ENCODE measurements at regions not wholly inside any gene's neighbourhood (a gene's known extent, or its start where the extent isn't known, plus 50 kb on each side); places are given as distances from the start of the nearest gene placed in this dataset.
A peak's percentile ranks its signal among the peaks of the same experiment; 100 is the strongest.

GRCh38 chr14:62369919-62370560 lies 607.8 kb downstream of the SNAPC1 start:
- DNase-seq (ENCODE audit: low spot score) (no peak), FAIRE-seq (peak; percentile 42)

GRCh38 chr14:62373944-62374343 lies 611.7 kb downstream of the SNAPC1 start:
- DNase-seq (ENCODE audit: low spot score) (no peak), FAIRE-seq (no peak)

GRCh38 chr14:62378057-62378456 lies 615.8 kb downstream of the SNAPC1 start:
- FAIRE-seq: no peak
- no peak for DNase-seq (ENCODE audit: low spot score)

DNA sequence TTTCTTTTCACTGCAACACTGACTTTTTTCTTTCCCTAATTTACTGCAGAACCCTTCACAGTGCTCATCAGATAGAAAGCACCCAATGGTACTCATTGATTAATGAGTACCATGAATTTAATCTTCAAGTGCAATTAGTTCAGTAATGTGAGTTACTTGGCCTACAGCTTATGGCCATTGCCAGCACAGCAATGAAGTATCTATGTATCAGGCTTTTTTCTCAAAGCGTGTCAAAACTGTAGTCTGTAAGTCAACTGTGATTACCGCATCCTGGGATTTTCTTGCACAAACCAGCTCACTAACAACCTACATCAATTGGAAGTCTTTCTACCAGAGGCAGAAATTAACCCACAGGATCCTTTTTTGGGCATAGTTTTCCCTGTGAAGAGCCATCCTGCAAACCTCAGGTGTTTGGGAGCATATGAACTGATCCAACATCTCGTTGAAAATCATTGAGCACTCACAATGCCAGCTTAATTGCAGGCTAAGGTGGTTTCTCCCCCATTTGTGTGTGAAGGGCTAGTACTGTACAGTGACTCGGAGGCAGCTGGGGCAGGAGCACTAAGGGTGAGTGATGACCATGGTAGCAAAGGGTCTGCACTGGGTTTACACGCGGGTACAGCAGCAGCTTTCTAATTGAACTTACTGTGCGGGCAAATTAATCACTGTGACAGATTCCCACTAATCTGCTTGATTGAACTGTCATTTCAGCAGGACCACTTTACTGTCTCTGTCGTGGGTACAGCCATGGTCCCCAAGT lies 619.3 kb downstream of the SNAPC1 start:
- FAIRE-seq (no peak), DNase-seq (ENCODE audit: low spot score) (no peak)

DNA sequence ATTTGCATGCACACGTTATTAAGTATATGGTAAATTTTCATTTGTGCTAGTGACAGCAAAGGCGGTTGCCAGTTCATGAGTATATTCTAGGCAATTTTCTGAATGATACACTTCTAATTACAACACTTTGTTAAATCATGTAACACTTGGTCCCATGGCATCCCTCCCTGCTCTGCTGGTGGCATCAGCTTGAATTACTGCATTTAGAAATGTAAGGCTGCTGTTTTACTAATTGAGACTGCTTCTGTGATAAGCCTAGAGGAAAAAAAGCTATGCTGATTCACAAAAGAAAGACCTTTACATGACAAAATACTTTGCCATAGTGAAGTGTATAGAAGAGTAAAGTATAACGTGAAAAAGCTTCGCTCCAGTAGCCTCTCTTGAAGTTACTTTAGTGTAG lies 636.1 kb downstream of the KCNH5 start:
- FAIRE-seq (peak; percentile 77), DNase-seq (ENCODE audit: low spot score) (no peak)

- FAIRE-seq (peak; percentile 40), DNase-seq (ENCODE audit: low spot score) (no peak)
Measured at GRCh38 chr14:62409626-62410300, 635.5 kb downstream of the KCNH5 start.

DNA sequence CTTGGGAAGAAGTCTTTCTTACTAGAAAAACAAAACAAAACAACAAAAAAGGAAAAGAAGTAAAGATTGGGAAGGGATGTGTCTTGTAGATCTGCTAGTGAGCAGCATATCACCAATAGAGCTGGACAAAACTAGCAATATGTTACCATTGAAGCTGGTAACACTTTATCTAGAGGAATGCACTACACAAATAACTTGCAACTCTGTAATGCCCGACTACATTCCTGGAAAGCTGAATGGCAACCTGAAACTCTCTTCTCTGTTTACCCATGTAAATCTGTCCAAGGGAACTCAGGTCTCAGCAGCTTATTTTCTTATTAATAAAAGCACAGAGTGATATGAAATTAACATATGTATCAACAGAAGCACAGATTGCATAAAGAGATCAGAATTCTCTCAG lies 624.4 kb downstream of the KCNH5 start:
- DNase-seq (ENCODE audit: low spot score): no peak
- FAIRE-seq: peak; percentile 27

DNA sequence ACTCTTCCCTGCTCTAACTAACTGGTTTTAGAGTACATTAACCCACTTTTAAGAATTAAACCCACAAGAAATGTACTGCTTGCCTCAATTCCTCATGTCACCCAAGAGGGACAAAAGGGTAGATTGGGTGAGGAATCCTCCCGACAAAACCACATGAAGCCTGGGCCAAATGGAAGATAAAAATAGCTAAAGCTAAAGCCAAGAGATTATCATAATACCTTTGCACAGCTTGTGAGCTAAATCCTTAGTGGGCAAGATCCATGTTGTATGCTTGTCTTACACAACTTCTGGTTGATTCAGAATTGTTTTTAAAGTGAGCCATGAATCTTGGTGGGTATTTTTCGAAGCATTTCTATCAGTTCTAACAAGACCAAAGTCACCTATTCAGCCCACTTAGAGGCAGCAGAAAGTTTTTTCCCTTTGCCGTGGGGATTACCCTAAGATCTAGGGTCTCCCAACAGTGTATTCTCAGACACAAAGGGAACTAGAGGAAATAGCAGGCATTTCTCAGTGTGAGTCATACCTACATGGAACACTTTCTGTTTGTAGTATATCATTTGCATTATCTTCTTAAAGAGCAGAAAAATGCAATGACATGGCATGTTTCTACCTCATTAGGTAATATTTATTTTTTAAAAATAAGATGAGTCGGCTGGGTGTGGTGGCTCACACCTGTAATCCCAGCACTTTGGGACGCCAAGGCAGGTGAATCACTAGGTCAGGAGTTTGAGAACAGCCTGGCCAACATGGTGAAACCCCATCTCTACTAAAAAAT lies 616.6 kb downstream of the KCNH5 start:
- FAIRE-seq (peak; percentile 63), DNase-seq (ENCODE audit: low spot score) (peak; percentile 60)

GRCh38 chr14:62429683-62430082 lies 615.6 kb downstream of the KCNH5 start:
- FAIRE-seq (peak; percentile 5), DNase-seq (ENCODE audit: low spot score) (no peak)

DNA sequence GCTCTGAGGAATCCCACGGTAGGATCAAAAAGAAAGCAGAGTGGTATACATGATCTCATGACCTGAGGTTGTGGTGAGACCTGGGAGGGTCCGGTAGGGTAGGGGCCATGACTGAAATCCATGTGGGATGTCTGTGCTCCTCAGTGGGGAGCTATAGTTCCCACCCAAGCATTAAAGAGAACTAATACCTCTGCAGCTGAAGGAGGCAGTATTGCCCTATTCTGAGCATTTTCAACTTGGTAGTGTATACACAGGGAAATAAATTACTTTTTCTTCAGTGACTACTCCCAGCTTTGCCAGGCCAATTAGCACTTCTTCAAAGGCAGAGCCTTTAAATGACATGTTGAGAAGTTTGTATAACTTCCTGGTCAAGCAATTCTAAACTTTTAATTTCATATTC lies 613.8 kb downstream of the KCNH5 start:
- FAIRE-seq (peak; percentile 37), DNase-seq (ENCODE audit: low spot score) (no peak)

GRCh38 chr14:62432955-62433354 lies 612.3 kb downstream of the KCNH5 start:
- FAIRE-seq: no peak
- no peak for DNase-seq (ENCODE audit: low spot score)

GRCh38 chr14:62436261-62436660 lies 609.0 kb downstream of the KCNH5 start:
- peak; percentile 15 for DNase-seq (ENCODE audit: low spot score)
- FAIRE-seq: no peak

- FAIRE-seq (no peak), DNase-seq (ENCODE audit: low spot score) (no peak)
Measured at GRCh38 chr14:62439210-62439609, 606.0 kb downstream of the KCNH5 start.

DNA sequence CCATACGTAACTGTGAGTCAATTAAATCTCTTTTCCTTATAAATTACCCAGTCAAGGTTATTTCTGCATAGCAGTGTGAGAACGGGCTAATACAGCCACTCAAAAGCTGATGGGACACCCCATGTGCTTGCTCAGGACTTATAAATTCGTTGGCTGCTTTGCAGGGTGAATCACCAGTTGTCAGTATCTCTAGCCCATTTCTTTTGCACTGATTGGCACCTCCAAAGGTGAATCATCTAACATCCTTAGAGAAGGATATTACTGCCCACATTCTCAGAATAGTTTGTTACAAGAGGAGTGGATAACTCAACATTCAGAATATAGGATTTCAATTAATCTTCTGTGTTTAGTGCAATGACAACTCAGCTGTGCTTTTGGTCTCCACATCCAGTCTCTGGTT lies 601.5 kb downstream of the KCNH5 start:
- FAIRE-seq (peak; percentile 96), DNase-seq (ENCODE audit: low spot score) (peak; percentile 85)

DNA sequence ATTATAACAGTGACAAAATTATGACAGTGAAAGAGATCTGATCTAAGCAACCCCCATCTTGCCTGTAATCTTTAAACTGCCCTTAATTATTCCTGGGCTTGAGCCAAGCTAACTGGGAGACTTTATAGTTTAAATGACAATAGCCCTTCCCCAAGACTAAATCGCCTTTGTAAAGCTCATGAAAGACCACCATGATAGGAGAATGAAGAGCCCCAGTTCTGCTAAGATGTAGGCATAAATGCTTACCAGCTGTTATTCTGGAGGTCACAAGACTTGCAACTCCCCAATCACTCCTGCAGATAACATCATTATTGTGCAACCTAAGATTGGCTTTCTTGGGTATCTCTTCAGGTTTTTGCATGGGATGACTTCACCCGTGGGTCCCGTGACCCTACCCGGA lies 599.7 kb downstream of the KCNH5 start:
- FAIRE-seq (no peak), DNase-seq (ENCODE audit: low spot score) (no peak)

DNA sequence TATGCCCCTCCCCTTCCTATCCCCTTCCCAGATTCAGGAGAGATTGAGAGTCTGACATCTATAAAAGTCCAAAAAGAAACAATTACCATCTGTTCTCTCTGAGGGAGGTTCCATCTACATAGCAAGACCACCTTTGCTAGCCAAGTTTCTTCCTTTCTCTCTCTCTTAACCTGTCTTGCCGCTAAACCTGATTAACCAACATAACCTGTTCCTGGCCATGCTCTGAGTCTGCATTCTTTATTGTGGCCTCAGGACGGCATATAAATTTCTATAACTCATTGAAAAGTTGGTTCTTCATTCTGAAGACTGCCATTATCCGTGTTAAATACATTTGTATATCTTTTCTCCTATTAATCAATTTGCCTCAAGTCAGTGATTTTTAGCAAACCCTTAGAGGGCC lies 594.0 kb downstream of the KCNH5 start:
- no peak for DNase-seq (ENCODE audit: low spot score)
- peak; percentile 81 for FAIRE-seq

- DNase-seq (ENCODE audit: low spot score) (no peak), FAIRE-seq (no peak)
Measured at GRCh38 chr14:62453226-62453625, 592.0 kb downstream of the KCNH5 start.

- FAIRE-seq (peak; percentile 23), DNase-seq (ENCODE audit: low spot score) (no peak)
Measured at GRCh38 chr14:62455446-62455845, 589.8 kb downstream of the KCNH5 start.

GRCh38 chr14:62462988-62463387 lies 582.3 kb downstream of the KCNH5 start:
- DNase-seq (ENCODE audit: low spot score) (no peak), FAIRE-seq (peak; percentile 59)

DNA sequence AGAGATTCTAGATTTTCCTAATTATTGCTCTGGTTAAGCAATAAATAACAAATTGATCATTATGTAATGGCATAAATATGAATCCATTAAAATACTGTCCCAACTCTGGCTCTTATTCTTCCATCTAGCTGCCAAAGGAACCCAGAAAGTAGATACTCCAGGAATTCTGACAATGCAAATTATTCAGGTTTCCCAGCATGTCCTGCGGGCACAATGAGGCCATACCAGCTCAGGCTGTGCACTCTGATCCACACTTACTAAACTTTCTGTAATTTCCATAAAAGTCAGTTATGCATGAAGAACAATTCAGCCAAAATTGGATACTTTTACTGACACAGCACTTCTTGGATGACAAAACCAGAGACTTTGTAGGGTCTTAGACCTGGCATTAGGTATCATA lies 576.3 kb downstream of the KCNH5 start:
- no peak for FAIRE-seq
- DNase-seq (ENCODE audit: low spot score): no peak

DNA sequence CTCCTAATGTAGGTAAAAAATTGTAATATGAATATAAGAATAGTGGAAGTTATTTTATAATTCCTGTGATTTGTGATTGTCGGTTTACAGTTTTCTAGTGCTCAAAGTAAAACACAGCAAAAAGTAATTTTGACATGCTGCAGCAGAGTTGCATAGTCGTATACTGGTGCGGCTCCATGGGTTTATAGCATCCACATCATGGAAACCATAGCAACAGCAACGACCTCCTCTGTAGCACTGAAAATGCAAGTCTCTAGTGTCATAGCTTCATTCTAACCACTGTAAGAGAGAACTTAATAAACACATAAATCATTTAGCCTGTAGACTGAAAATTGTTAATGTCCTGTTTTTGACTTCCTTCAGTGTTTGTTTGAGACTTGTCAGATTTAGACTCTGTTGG lies 574.3 kb downstream of the KCNH5 start:
- FAIRE-seq: no peak
- no peak for DNase-seq (ENCODE audit: low spot score)

GRCh38 chr14:62491146-62491545 lies 554.1 kb downstream of the KCNH5 start:
- FAIRE-seq: no peak

More at GRCh38 chr14:62491146-62491545, 554.1 kb downstream of the KCNH5 start:
- no peak for DNase-seq (ENCODE audit: low spot score)
